8988T (cell line): ENCODE measurements at regions not wholly inside any gene's neighbourhood (a gene's known extent, or its start where the extent isn't known, plus 50 kb on each side); places are given as distances from the start of the nearest gene placed in this dataset.
"Not testable (repeated sequence)": the region's sequence is repeated elsewhere in the genome, so short reads cannot be mapped to it uniquely, and the experiment has no call there.

Source experiments
- DNase-seq: peaks from one replicate; pipeline ENCODE4 v3.0.0; 2011

DNA sequence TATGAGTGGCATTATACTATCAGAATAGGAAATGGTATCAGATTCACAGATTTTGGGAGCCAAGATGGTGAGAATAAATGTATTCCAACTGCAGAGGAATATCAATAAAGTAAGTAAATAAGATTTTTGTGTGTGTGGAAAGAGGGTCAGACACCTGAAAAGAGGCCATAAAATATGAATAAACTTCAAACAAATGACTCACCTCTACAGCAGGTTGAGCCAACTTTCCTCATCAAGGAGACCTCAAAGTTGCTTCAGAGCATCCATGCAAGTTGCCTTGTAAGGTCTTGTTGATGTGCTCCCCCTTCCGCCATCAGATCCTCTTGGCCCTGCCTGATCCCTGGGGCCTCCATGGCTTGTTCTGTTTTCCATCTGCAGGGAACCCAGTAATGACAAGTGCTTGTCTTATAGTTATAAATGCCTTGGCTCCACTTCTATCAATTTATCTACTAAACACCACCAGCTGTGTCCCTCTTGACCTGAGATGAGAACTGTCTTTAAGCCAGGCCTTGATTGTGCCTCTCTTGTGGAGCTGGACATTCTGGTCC lies 775.6 kb downstream of the LTN1 start:
- no peak for DNase-seq

- no peak for DNase-seq
Measured at GRCh38 chr21:28215214-28215954, 777.3 kb downstream of the LTN1 start.

GRCh38 chr21:28214786-28215185 lies 777.9 kb downstream of the LTN1 start:
- no peak for DNase-seq

DNA sequence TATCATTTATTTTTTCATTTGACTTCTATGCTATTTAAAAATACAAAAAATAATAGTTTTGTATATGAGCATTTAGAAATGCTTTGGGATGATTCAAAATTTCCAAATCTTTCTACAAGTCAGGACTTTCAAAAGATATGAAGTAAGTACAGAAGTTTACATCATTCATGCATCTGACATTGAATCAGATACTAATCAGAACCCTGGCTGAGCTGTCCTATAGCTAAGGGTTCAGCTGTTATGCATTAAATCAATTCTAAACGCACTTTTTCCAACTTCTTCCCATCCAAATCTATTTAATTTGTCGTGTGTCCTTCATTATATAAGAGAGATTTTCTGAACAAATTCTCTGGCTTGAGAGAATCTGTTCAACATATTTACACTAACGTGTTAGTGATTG lies 779.4 kb downstream of the LTN1 start:
- no peak for DNase-seq

- DNase-seq, result no peak
Measured at GRCh38 chr21:28212061-28212460, 780.6 kb downstream of the LTN1 start.

- DNase-seq, result no peak
Measured at GRCh38 chr21:28207436-28208173, 785.1 kb downstream of the LTN1 start.

DNA sequence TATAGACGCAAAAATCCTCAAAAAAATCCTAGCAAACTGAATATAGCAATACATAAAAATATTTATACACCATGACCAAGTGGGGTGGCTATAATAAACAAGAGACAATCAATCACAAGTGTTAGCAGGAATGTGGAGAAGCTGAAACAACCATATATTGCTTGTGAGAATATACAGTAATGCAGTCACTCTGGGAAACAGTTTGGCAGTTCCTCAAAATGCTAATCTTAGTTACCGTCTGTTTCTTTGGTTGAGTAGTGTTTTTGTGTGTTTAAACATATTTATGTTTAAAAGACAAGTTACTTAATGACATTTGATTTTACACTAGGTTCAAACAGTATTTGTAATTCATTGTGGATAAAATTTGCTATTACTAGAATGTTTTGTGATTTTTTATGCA lies 792.0 kb downstream of the LTN1 start:
- no peak for DNase-seq

- no peak for DNase-seq
Measured at GRCh38 chr21:28196981-28197380, 795.7 kb downstream of the LTN1 start.

DNA sequence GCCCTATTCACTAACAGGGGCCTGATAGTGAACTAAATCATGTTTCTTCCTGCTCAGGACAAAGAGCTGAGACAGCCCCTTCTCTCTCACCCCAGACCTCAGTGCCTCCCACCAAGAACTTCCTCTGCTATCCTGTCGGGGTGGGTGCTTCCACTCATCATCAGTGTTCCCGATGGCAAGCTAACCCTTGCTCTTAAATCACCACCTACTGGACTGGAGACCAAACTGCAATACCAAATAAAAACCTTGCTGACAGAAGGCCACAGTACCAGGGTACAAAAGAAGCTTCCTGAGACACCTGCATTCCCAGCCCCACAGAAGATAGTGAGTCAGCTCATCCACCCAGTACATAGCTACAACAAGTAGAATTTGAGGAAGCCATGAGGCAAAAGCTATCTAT lies 799.5 kb downstream of the LTN1 start:
- DNase-seq, result no peak

GRCh38 chr21:28186604-28187003 lies 806.1 kb downstream of the LTN1 start:
- no peak for DNase-seq

DNA sequence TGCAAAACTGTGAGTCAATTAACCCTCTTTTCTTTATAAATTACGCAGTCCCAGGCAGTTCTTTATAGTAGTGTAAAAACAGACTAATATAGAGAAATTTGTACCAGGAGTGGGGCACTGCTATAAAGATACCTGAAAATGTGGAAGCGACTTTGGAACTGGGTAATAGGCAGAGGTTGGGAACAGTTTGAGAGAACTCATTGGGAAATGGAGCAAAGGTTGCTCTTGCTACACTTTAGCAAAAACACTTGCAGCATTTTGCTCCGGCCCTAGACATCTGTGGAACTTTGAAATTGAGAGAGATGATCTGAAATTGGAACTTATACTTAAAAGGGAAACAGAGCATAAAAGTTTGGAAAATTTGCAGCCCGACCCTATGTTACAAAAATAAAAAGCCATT lies 810.9 kb downstream of the LTN1 start:
- DNase-seq, result no peak

DNA sequence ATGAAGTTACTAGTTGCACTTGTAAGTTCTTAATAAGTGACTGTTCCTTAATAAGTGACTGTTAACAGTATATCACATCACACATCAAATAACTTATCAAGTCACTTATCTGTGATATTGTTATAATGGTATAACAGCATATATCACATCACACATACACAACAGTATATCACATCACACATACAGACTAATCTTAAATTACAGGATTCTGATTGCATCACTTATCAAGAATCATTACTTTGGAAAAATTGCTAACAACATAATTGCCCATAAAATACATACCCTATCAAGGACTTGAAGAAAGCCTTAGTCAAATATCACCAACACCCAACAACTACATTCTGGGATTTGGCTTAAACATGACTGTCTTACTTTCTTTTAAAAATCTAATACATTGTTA lies 813.5 kb downstream of the LTN1 start:
- no peak for DNase-seq

- DNase-seq, result no peak
Measured at GRCh38 chr21:28177124-28177523, 815.6 kb downstream of the LTN1 start.

DNA sequence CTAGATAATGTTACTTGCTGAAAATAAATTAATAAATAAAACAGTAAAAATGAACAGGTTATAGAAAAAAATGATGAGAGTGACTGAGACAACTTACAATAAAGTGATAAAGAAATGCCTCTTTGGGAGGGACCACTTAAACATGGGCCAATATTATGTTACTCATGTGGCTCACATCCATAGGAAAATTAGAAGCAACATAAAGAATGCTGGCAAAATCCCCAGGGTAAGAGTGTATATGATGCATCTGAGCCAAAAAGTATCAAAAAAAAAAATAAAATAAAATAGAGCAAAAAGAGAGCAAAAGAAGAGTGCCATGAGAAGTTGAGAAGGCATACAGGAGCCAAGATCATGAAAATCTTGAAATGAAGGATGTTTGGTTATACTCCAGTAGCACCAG lies 818.0 kb downstream of the LTN1 start:
- no peak for DNase-seq

- DNase-seq, result no peak
Measured at GRCh38 chr21:28174006-28174405, 818.7 kb downstream of the LTN1 start.

GRCh38 chr21:28172376-28172775 lies 820.3 kb downstream of the LTN1 start:
- no peak for DNase-seq

DNA sequence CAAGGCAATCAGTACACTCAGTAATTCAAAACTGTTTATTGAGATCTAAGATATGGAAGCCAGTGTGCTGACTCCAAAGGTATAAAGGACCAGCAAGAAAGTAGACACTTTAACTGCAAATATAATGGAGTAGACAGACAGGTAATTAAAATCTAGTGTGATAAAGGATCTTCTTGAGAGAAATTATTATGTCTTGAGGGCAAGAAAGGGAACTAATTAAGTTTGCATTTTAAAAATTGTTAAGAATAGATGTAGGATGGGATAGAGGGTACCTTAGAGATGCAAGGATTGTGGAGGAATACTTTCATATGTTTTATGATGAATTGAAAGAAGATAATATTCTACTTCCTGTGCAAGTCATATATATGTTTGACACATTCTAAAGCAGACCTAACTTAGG lies 825.3 kb downstream of the LTN1 start:
- DNase-seq, result no peak

DNA sequence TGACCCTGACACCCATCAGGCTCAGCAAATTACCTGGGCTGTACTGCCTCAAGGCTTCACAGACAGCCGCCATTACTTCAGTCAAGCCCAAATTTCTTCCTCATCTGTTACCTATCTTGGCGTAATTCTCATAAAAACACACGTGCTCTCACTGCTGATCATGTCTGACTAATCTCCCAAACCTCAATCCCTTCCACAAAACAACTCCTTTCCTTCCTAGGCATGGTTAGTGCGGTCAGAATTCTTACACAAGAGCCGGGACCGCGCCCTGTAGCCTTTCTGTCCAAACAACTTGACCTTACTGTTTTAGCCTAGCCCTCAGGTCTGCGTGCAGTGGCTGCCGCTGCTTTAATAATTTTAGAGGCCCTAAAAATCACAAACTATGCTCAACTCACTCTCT lies 828.2 kb downstream of the LTN1 start:
- DNase-seq, result not testable (repeated sequence)

GRCh38 chr21:28162052-28162451 lies 830.6 kb downstream of the LTN1 start:
- not testable (repeated sequence) for DNase-seq

DNA sequence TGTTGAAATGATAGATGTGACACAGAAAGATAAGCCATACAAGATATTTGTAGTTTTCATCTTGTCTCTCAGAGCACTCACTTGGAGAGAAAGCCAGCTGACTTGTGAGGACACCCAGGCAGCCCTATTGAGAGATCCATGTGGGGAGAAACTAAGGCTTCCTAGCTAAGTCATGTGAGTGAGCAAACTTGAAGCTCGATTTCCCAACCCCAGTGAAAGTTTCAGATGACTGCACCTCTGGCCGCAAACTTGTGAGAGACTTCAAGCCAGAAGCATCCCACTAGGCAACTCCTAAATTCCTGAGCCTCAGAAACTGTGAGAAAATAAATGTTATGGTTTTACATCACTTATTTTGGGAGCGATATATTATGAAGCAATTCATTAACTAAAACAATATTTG lies 832.3 kb downstream of the LTN1 start:
- DNase-seq, result no peak

- no peak for DNase-seq
Measured at GRCh38 chr21:28159396-28159795, 833.3 kb downstream of the LTN1 start.

DNA sequence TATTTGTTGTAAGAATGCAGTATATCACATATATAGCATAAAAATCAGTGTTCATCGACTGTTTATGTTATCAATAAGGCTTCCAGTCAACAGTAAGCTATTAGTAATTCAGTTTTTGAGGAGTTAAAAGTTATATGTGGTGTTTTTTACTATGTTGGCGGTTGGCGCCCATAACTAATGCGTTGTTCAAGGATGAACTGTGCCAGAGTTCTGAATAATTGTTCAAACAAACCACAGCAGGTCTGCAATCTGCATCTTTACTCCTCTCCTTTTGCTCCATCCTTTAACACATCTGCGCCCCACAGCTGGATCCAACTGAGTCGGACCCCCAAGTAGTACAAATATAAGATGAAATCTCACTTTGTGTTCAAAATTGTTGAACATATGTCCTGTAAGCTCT lies 836.1 kb downstream of the LTN1 start:
- DNase-seq, result no peak

- no peak for DNase-seq
Measured at GRCh38 chr21:28154121-28154520, 838.6 kb downstream of the LTN1 start.

DNA sequence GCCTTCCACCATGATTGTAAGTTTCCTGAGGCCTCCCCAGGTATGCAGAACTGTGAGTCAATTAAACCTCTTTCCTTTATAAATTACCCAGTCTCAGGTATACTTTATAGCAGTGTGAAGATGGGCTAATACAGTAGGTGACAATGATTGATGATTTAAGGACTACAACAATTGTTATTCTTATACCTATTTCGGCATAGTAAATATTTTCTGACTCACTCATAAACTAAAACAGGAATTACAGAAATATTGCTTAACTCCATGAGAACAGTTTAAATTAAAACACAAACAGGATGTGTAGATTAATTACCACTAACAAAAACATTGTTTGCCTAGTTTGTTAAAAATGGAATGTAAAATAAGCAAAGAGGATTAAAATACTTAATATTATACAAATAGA lies 839.9 kb downstream of the LTN1 start:
- DNase-seq, result no peak
